ENCODE measurements at regions not wholly inside any gene's neighbourhood (a gene's known extent, or its start where the extent isn't known, plus 50 kb on each side); places are given as distances from the start of the nearest gene placed in this dataset.
"Not testable (repeated sequence)": the region's sequence is repeated elsewhere in the genome, so short reads cannot be mapped to it uniquely, and the experiment has no call there.

- H3K14ac ChIP-seq (ENCODE audit: insufficient read length); H3K36me3 ChIP-seq (ENCODE audit: control insufficient read depth in 2 of 4, insufficient read depth in 4 of 4, low read length in 3 of 4); H2BK20ac ChIP-seq (ENCODE audit: low read length); H3K23me2 ChIP-seq (ENCODE audit: low read depth, low read length); H3K23ac ChIP-seq (ENCODE audit: insufficient read length); H3K27ac ChIP-seq (ENCODE audit: low read depth, low read length); H2AFZ ChIP-seq (ENCODE audit: low read length); FAIRE-seq; H4K5ac ChIP-seq (ENCODE audit: insufficient read length, low read depth, low read length); POLR2A ChIA-PET (ENCODE audit: partially characterized antibody); H3K27me3 ChIP-seq (replicated peaks in 1 of 4; ENCODE audit: control insufficient read depth in 3 of 4, extremely low read depth in 1 of 4, insufficient read depth in 3 of 4, low read length in 3 of 4); H2BK15ac ChIP-seq (ENCODE audit: low read length); H3K18ac ChIP-seq (ENCODE audit: extremely low read depth, low read length); H4K8ac ChIP-seq (ENCODE audit: extremely low read depth, insufficient read depth, low read length); H2BK5ac ChIP-seq (ENCODE audit: low read depth, low read length); H2BK12ac ChIP-seq (ENCODE audit: low read depth, low read length); H3K56ac ChIP-seq (replicated peaks; ENCODE audit: insufficient read length, low read depth, low read length); H4K91ac ChIP-seq (replicated peaks; ENCODE audit: insufficient read length, low read length); DNase-seq (ENCODE audit: low read depth in 1 of 2, low spot score in 2 of 2); H3K4me3 ChIP-seq (ENCODE audit: extremely low read depth in 1 of 4, insufficient read depth in 2 of 4, low read depth in 3 of 4, low read length in 4 of 4); H3K9me3 ChIP-seq (ENCODE audit: insufficient read depth in 2 of 2, low read depth in 1 of 2, low read length in 1 of 2); H4K20me1 ChIP-seq (replicated peaks in 1 of 2; ENCODE audit: control insufficient read depth in 1 of 2, insufficient read depth in 2 of 2, low read length in 2 of 2); H2BK120ac ChIP-seq (replicated peaks; ENCODE audit: low read depth, low read length); H3K9ac ChIP-seq (replicated peaks in 1 of 4; ENCODE audit: extremely low read depth in 1 of 4, low read depth in 3 of 4, low read length in 3 of 4); H3K4ac ChIP-seq (replicated peaks; ENCODE audit: insufficient read length, low read depth, low read length); H3K79me1 ChIP-seq (ENCODE audit: low read depth, low read length); H3K4me2 ChIP-seq (ENCODE audit: insufficient read depth in 1 of 2, low read depth in 2 of 2, low read length in 2 of 2); H3K79me2 ChIP-seq (ENCODE audit: control insufficient read depth in 1 of 2, insufficient read depth in 2 of 2, low read length in 2 of 2); H2AK5ac ChIP-seq (ENCODE audit: low read depth, low read length); H3K4me1 ChIP-seq (replicated peaks in 1 of 4; ENCODE audit: control insufficient read depth in 3 of 4, insufficient read depth in 4 of 4, low read length in 3 of 4): not testable (repeated sequence)
- CTCF ChIA-PET (ENCODE audit: partially characterized antibody) = interaction anchor here (1.9 to 2.0 kb wide), 2 partner anchors 167 to 392 kb away, joined by 6 to 10 read pairs; no protein-coding TSS in a partner anchor
- WGBS, 2 experiments (ENCODE audit: extremely low coverage in 1 of 2, insufficient coverage in 1 of 2, insufficient read length in 1 of 2, insufficient replicate concordance in 2 of 2, low coverage in 1 of 2, low lambda C conversion rate in 2 of 2, missing lambda C conversion rate in 1 of 2) = 97% methylated on average over 1 of the region's 1 CpG; no CpG with 5 or more reads in 1 of the 2 experiments
Observed at GRCh38 chr12:85475277-85475676, 195.3 kb downstream of the ALX1 start.
